ENCODE measurements at regions not wholly inside any gene's neighbourhood (a gene's known extent, or its start where the extent isn't known, plus 50 kb on each side); places are given as distances from the start of the nearest gene placed in this dataset.
A peak's percentile ranks its signal among the peaks of the same experiment; 100 is the strongest.

DNA sequence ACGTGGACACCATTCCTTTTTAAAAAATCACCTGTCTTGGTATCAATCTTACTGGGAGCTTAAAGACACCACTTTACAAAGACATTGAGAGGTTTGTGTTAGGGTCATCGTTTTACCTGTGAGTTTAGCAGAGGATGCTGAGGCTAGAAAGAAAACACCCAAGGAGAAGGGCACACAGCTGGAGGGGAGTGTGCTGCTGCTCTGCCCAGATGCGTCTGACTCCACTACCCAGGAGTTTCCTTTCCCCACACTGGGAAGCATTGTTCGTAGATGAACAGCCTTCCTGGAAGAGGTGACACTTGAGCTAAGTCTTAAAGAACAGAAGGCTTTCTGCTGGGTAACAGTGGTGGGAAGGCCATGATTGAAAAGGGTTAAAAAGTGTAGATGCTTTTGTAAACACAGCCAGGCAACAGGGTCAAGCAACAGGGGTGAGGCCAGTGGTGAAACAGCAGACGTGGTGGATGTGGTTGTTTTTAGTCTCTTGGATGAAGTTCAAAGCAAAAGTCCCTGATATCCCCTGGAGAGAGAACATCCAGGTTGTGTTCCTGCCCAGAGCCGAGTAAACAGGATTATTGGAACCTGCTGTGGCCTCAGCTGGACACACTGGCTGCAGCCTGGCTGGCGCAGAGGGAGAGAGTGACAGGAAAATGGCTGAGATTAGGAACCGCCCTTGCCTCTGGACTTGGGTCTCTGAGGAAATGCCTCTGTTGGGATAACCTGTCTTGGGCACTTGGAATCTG is 198.6 kb upstream of the JUN start:
- H3K4me1 Mint-ChIP-seq: peaks cover 26% of the 10 kb centered on the region
- no peak overlapping the region for H3K27ac Mint-ChIP-seq (ENCODE audit: low read depth)
- no peaks in the 10 kb centered on the region for H3K27me3 Mint-ChIP-seq
- DNase-seq (ENCODE audit: low spot score in 2 of 2) (no peak), ATAC-seq (replicated peaks; ENCODE audit: extremely low read depth, poor library complexity, severe bottlenecking) (no peak)
- H3K36me3 Mint-ChIP-seq (ENCODE audit: insufficient read depth): no peaks in the 10 kb centered on the region
- H3K4me3 Mint-ChIP-seq: no peak overlapping the region
- no peaks in the 10 kb centered on the region for H3K9me3 Mint-ChIP-seq

DNA sequence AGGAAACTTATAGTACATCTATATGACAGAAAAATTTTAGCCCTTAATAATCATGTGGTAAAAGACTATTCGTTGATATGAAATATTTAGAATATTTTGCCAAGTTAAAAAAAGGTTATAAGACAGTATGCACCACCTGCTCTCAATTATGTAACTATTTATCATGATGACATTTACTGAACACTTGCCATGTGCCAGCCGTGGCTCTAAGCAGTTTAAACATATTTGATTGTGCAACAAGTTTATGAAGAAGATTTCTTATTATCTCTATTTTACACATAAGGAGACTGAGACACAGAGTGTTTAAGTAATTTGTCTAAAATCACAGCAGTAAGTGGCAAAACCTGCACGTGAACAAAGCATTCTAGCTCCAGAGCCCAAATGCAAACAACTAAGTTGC is 199.3 kb upstream of the JUN start:
- DNase-seq (ENCODE audit: low spot score in 2 of 2) (no peak), ATAC-seq (replicated peaks; ENCODE audit: extremely low read depth, poor library complexity, severe bottlenecking) (no peak)
- Mint-ChIP-seq H3K9me3 (no peaks in the 10 kb centered on the region), H3K4me3 (no peak overlapping the region), H3K36me3 (ENCODE audit: insufficient read depth) (no peaks in the 10 kb centered on the region), H3K27me3 (no peaks in the 10 kb centered on the region), H3K27ac (ENCODE audit: low read depth) (no peak overlapping the region), H3K4me1 (peaks cover 29% of the 10 kb centered on the region)

GRCh38 chr1:58983633-58984245 is 199.9 kb upstream of the JUN start:
- peaks cover 23% of the 10 kb centered on the region for H3K4me1 Mint-ChIP-seq

GRCh38 chr1:58986996-58987767 is 203.3 kb upstream of the JUN start:
- Mint-ChIP-seq H3K27me3 (no peaks in the 10 kb centered on the region), H3K9me3 (no peaks in the 10 kb centered on the region), H3K4me1 (peaks cover 12% of the 10 kb centered on the region), H3K4me3 (no peak overlapping the region), H3K36me3 (ENCODE audit: insufficient read depth) (no peaks in the 10 kb centered on the region), H3K27ac (ENCODE audit: low read depth) (no peak overlapping the region)
- no peak for DNase-seq (ENCODE audit: low spot score in 2 of 2)
- peak; percentile 94 for ATAC-seq (replicated peaks; ENCODE audit: extremely low read depth, poor library complexity, severe bottlenecking)

More at GRCh38 chr1:58983633-58984245, 199.9 kb upstream of the JUN start:
- no peaks in the 10 kb centered on the region for H3K9me3 Mint-ChIP-seq
- H3K27ac Mint-ChIP-seq (ENCODE audit: low read depth): no peak overlapping the region
- H3K4me3 Mint-ChIP-seq: no peak overlapping the region
- H3K36me3 Mint-ChIP-seq (ENCODE audit: insufficient read depth): no peaks in the 10 kb centered on the region
- DNase-seq (ENCODE audit: low spot score in 2 of 2): no peak
- no peaks in the 10 kb centered on the region for H3K27me3 Mint-ChIP-seq
- no peak for ATAC-seq (replicated peaks; ENCODE audit: extremely low read depth, poor library complexity, severe bottlenecking)

GRCh38 chr1:58988752-58989151 is 204.9 kb upstream of the JUN start:
- H3K4me3 Mint-ChIP-seq: no peak overlapping the region
- H3K27me3 Mint-ChIP-seq: no peaks in the 10 kb centered on the region
- ATAC-seq (replicated peaks; ENCODE audit: extremely low read depth, poor library complexity, severe bottlenecking): no peak
- H3K27ac Mint-ChIP-seq (ENCODE audit: low read depth): peak overlapping the region; percentile 11
- H3K9me3 Mint-ChIP-seq: no peaks in the 10 kb centered on the region
- peaks cover 10% of the 10 kb centered on the region for H3K4me1 Mint-ChIP-seq
- no peak for DNase-seq (ENCODE audit: low spot score in 2 of 2)
- H3K36me3 Mint-ChIP-seq (ENCODE audit: insufficient read depth): no peaks in the 10 kb centered on the region

DNA sequence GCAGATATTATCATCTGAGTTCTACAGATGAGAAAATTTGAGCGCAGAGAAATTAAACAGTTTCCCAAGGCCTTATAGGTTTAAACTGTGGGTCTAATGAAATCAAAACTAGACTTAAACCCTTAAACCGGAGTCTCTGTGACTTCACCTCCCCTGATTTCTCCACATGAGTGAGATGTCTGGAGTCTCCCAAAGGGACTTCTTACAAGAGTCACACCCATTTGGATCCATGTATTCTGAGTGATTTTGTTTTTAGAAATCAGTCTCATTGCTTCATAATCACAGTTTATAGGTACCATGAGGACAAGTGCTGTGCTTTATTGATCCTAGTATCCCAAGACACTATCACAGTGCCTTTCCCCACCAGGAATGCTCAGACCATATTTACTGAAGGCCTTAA is 206.0 kb upstream of the JUN start:
- Mint-ChIP-seq H3K4me3 (no peak overlapping the region), H3K27ac (ENCODE audit: low read depth) (no peak overlapping the region), H3K9me3 (no peaks in the 10 kb centered on the region), H3K36me3 (ENCODE audit: insufficient read depth) (no peaks in the 10 kb centered on the region), H3K4me1 (peaks cover 6% of the 10 kb centered on the region), H3K27me3 (no peaks in the 10 kb centered on the region)
- DNase-seq (ENCODE audit: low spot score in 2 of 2): no peak
- ATAC-seq (replicated peaks; ENCODE audit: extremely low read depth, poor library complexity, severe bottlenecking): no peak

GRCh38 chr1:58991305-58991704 is 207.5 kb upstream of the JUN start:
- Mint-ChIP-seq H3K9me3 (no peaks in the 10 kb centered on the region), H3K27ac (ENCODE audit: low read depth) (no peak overlapping the region), H3K36me3 (ENCODE audit: insufficient read depth) (no peaks in the 10 kb centered on the region), H3K4me1 (peaks cover 12% of the 10 kb centered on the region), H3K4me3 (no peak overlapping the region), H3K27me3 (no peaks in the 10 kb centered on the region)
- no peak for ATAC-seq (replicated peaks; ENCODE audit: extremely low read depth, poor library complexity, severe bottlenecking)
- DNase-seq (ENCODE audit: low spot score in 2 of 2): no peak

DNA sequence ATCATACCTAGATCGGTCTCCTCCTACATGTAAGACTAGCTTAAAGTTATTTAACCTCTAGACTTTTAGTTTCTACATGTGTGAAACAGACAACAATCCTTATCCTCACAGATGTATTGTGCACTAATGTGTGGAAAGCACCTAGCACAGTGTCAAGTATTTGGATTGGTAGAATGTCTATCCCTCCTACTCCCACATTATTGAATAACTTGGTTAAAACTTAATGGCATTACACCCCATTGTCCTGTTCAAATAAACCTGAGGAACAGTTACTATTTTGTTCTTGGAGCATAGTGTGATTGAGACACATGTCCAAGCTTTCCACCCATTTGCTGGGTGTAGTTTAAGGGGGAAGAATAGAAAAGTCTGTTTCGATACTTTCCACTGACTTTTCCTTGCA is 208.8 kb upstream of the JUN start:
- peaks cover 7% of the 10 kb centered on the region for H3K4me1 Mint-ChIP-seq
- H3K36me3 Mint-ChIP-seq (ENCODE audit: insufficient read depth): no peaks in the 10 kb centered on the region
- DNase-seq (ENCODE audit: low spot score in 2 of 2) (no peak), ATAC-seq (replicated peaks; ENCODE audit: extremely low read depth, poor library complexity, severe bottlenecking) (no peak)
- H3K4me3 Mint-ChIP-seq: no peak overlapping the region
- no peak overlapping the region for H3K27ac Mint-ChIP-seq (ENCODE audit: low read depth)
- H3K27me3 Mint-ChIP-seq: no peaks in the 10 kb centered on the region
- H3K9me3 Mint-ChIP-seq: no peaks in the 10 kb centered on the region

- peaks cover 6% of the 10 kb centered on the region for H3K4me1 Mint-ChIP-seq
Measured at GRCh38 chr1:58993403-58993802, 209.6 kb upstream of the JUN start.

GRCh38 chr1:58994664-58995063 is 210.8 kb upstream of the JUN start:
- ATAC-seq (replicated peaks; ENCODE audit: extremely low read depth, poor library complexity, severe bottlenecking): no peak
- Mint-ChIP-seq H3K9me3 (no peaks in the 10 kb centered on the region), H3K4me1 (peaks cover 6% of the 10 kb centered on the region), H3K27me3 (no peaks in the 10 kb centered on the region), H3K27ac (ENCODE audit: low read depth) (no peak overlapping the region), H3K36me3 (ENCODE audit: insufficient read depth) (no peaks in the 10 kb centered on the region), H3K4me3 (no peak overlapping the region)
- DNase-seq (ENCODE audit: low spot score in 2 of 2): no peak

More at GRCh38 chr1:58993403-58993802, 209.6 kb upstream of the JUN start:
- Mint-ChIP-seq H3K36me3 (ENCODE audit: insufficient read depth) (no peaks in the 10 kb centered on the region), H3K9me3 (no peaks in the 10 kb centered on the region), H3K27ac (ENCODE audit: low read depth) (no peak overlapping the region), H3K27me3 (no peaks in the 10 kb centered on the region), H3K4me3 (no peak overlapping the region)
- DNase-seq (ENCODE audit: low spot score in 2 of 2) (no peak), ATAC-seq (replicated peaks; ENCODE audit: extremely low read depth, poor library complexity, severe bottlenecking) (no peak)

DNA sequence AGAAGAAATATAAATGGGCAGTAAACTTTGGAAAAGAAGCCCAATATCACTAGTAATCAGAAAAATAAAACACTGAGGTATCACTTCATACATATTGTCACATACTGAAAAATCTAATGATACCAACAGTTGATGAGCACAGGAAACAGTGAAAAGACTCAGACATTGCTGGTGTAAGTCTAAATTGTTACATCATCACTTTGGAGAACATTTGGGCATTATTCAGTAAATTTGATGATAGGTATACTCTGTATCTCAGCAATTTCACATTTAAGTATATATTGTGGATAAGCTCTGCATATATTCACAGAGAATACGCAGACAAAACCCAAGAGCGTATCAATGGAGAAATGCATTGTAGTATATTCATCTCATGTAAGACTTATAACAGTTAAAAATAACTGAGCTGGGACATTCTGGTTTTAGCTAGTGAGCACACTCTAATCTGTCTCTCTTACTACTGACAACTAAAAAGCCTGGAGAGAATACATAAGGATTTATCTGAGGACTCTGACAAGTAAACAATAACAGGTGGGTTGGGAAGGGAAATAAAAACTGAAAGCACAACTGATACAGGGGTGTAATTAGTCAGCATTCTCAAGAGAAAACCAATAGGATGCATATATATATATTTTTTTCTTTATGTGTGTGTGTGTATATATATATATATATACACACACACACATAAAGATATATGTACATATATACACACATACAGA is 212.7 kb upstream of the JUN start:
- Mint-ChIP-seq H3K27ac (ENCODE audit: low read depth) (no peak overlapping the region), H3K36me3 (ENCODE audit: insufficient read depth) (no peaks in the 10 kb centered on the region), H3K27me3 (no peaks in the 10 kb centered on the region), H3K4me1 (peaks cover 6% of the 10 kb centered on the region), H3K9me3 (no peaks in the 10 kb centered on the region), H3K4me3 (no peak overlapping the region)
- ATAC-seq (replicated peaks; ENCODE audit: extremely low read depth, poor library complexity, severe bottlenecking) (no peak), DNase-seq (ENCODE audit: low spot score in 2 of 2) (no peak)

GRCh38 chr1:58997060-58997411 is 213.2 kb upstream of the JUN start:
- H3K4me1 Mint-ChIP-seq: peaks cover 6% of the 10 kb centered on the region

More at GRCh38 chr1:58997060-58997411, 213.2 kb upstream of the JUN start:
- H3K4me3 Mint-ChIP-seq: no peak overlapping the region
- no peaks in the 10 kb centered on the region for H3K27me3 Mint-ChIP-seq
- DNase-seq (ENCODE audit: low spot score in 2 of 2) (no peak), ATAC-seq (replicated peaks; ENCODE audit: extremely low read depth, poor library complexity, severe bottlenecking) (no peak)
- H3K27ac Mint-ChIP-seq (ENCODE audit: low read depth): no peak overlapping the region
- H3K36me3 Mint-ChIP-seq (ENCODE audit: insufficient read depth): no peaks in the 10 kb centered on the region
- H3K9me3 Mint-ChIP-seq: no peaks in the 10 kb centered on the region
